Lung (tissue), 11 donors: ENCODE measurements at regions not wholly inside any gene's neighbourhood (a gene's known extent, or its start where the extent isn't known, plus 50 kb on each side); places are given as distances from the start of the nearest gene placed in this dataset.

Source experiments
- ATAC-seq: fragments of 200-7000 bp; cut with Tn5 transposase; one replicate; pipeline ENCODE4 v1.9.1; 2020; ENCODE audit warnings: moderate number of reproducible peaks; ENCODE audit not compliant: insufficient read depth, low FRiP score
- DNase-seq, 3 donors: peaks; one replicate each; pipeline ENCODE4 v3.0.0-alpha.2; 2013 to 2017
- H3K27ac ChIP-seq, 2 donors: one replicate each; pipeline ENCODE4 v1.5.1; 2013; ENCODE audit warnings: mild to moderate bottlenecking in 2 of 2, moderate library complexity in 2 of 2, control low read depth in 1 of 2, inconsistent platforms in 1 of 2, low read depth in 1 of 2, low read length in 1 of 2
- H3K27me3 ChIP-seq, 3 donors: one replicate each; pipeline ENCODE4 v1.5.1; 2013; ENCODE audit warnings: low read length in 2 of 3; ENCODE audit not compliant: control insufficient read depth in 3 of 3, insufficient read depth in 3 of 3
- H3K36me3 ChIP-seq, 4 donors: one replicate each; pipeline ENCODE4 v1.5.1; 2013; ENCODE audit warnings: low read length in 4 of 4, mild to moderate bottlenecking in 1 of 4, moderate library complexity in 1 of 4; ENCODE audit not compliant: control insufficient read depth in 4 of 4, insufficient read depth in 4 of 4
- H3K4me1 ChIP-seq, 5 donors: one replicate each; pipeline ENCODE4 v1.5.1; 2013; ENCODE audit warnings: low read length in 5 of 5, mild to moderate bottlenecking in 2 of 5, moderate library complexity in 1 of 5; ENCODE audit not compliant: control insufficient read depth in 5 of 5, insufficient read depth in 5 of 5
- H3K4me3 ChIP-seq: one replicate; pipeline ENCODE4 v1.5.1; 2013; ENCODE audit warnings: mild to moderate bottlenecking, control low read depth, moderate library complexity
- H3K9ac ChIP-seq, 2 donors: one replicate each; pipeline ENCODE4 v1.5.1; 2013; ENCODE audit warnings: low read length in 2 of 2, control low read depth in 1 of 2; ENCODE audit not compliant: insufficient read depth in 1 of 2
- H3K9me3 ChIP-seq, 4 donors: one replicate each; pipeline ENCODE4 v1.5.1; 2013; ENCODE audit warnings: low read length in 3 of 4, mild to moderate bottlenecking in 1 of 4, moderate library complexity in 1 of 4; ENCODE audit not compliant: control insufficient read depth in 4 of 4, insufficient read depth in 3 of 4
- CTCF ChIP-seq: IDR thresholded peaks from 2 replicates; pipeline ENCODE4 v1.5.1; 2012; ENCODE audit warnings: mild to moderate bottlenecking; ENCODE audit errors: control extremely low read depth, extremely low read depth
- WGBS, 2 donors: extraction: QIAGEN DNeasy Blood & Tissue Kit; methylation state at CpG; one replicate each; pipeline ENCODE4 v1.1.7; 2013; 5-methylcytosine and 5-hydroxymethylcytosine counted together
- donor health status: control.
- donor health status: control.
- donor health status: Bipolar disorder and iron deficiency.
- donor health status: healthy.
- donor health status: DM: yes; HTN: yes; CAD: no.

DNA sequence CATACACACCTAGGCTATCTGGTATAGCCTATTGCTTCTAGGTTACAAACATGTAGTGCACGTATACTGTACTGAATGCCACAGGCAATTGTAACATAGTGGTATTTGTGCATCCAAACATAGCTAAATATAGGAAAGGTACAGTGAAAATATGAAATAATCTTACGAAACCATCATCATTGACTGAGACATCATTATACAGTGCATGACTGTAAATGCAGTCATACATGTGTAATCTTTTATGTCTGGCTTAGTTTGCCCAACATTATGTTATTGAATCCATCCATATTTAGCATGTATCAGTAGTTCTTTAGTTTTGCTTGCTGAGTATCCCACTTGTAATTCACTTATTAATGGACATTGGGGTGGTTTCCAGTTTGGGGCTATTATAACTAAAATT lies 124.9 kb downstream of the CYLD start:
- Histone ChIP-seq H3K27ac (no peak overlapping the region), H3K27me3 (no peaks in the 10 kb centered on the region), H3K4me1 (no peaks in the 10 kb centered on the region), H3K9ac (no peak overlapping the region), H3K9me3 (peaks cover 0 to 2% (median 0%) of the 10 kb centered on the region in 4 donors), H3K4me3 (no peak overlapping the region), H3K36me3 (no peaks in the 10 kb centered on the region)
- no peak for DNase-seq
- ATAC-seq = no peak
- 92 to 95% methylated on average over 2 of the region's 2 CpGs for WGBS, 2 donors
- TF ChIP-seq CTCF = no peak

DNA sequence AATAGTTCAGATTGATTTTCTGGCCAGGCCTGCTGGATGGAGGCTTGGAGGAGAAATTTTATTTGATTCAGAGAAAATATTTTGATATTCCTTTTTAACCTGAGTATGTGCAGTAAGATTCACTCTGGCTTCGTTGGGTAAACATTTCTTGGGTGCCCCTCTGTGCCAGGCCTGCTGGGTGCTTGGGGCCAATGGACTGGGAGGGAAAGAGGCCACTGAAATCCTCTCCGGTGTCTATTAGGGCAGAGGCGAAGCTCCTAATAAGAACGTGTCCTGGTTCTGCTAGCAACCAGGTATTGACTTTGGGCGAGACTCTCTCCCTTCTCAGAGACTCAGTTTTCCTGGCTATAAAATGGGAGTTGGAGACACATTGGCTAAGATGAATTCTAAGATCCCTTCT lies 122.5 kb downstream of the CYLD start:
- no peaks in the 10 kb centered on the region for H3K4me1 ChIP-seq
- no peak overlapping the region for H3K27ac ChIP-seq
- WGBS, 2 donors = 85 to 88% methylated on average over 5 of the region's 5 CpGs
- DNase-seq = no peak
- H3K9me3 ChIP-seq = peaks cover 0 to 5% (median 0%) of the 10 kb centered on the region in 4 donors
- H3K36me3 ChIP-seq = no peaks in the 10 kb centered on the region
- no peaks in the 10 kb centered on the region for H3K27me3 ChIP-seq
- H3K9ac ChIP-seq = no peak overlapping the region
- no peak for ATAC-seq
- no peak for TF ChIP-seq CTCF
- no peak overlapping the region for H3K4me3 ChIP-seq

- H3K4me3 ChIP-seq = no peak overlapping the region
- ATAC-seq = no peak
- no peaks in the 10 kb centered on the region for H3K27me3 ChIP-seq
- no peak overlapping the region for H3K27ac ChIP-seq
- DNase-seq = no peak
- WGBS, 2 donors = 86 to 92% methylated on average over 8 of the region's 8 CpGs
- H3K36me3 ChIP-seq = no peaks in the 10 kb centered on the region
- H3K9ac ChIP-seq = no peak overlapping the region
- no peaks in the 10 kb centered on the region for H3K4me1 ChIP-seq
- peaks cover 0 to 5% (median 0%) of the 10 kb centered on the region in 4 donors for H3K9me3 ChIP-seq
- TF ChIP-seq CTCF = no peak
These were observed 121.8 kb downstream of the CYLD start for GRCh38 chr16:50863644-50864144.
